ENCODE measurements at regions not wholly inside any gene's neighbourhood (a gene's known extent, or its start where the extent isn't known, plus 50 kb on each side); places are given as distances from the start of the nearest gene placed in this dataset.

- no peak for DNase-seq
- Histone ChIP-seq H3K27ac (no peak overlapping the region), H3K36me3 (no peaks in the 10 kb centered on the region), H3K4me3 (no peak overlapping the region), H3K9me3 (no peaks in the 10 kb centered on the region), H3K27me3 (peaks cover 0 to 11% (median 0%) of the 10 kb centered on the region in 4 donors), H3K4me1 (no peaks in the 10 kb centered on the region)
- TF ChIP-seq POLR2A (IDR thresholded peaks at IDR 0.05) (no peak), CTCF (IDR thresholded peaks at IDR 0.05) (no peak)
- WGBS, 2 donors = 75 to 81% methylated on average over 4 of the region's 4 CpGs
- intact Hi-C loops (cut with DNase I) = no loop called here
These were observed 217.2 kb upstream of the NOCT start for GRCh38 chr4:138798404-138798803.

GRCh38 chr4:138797646-138798045 is 217.9 kb upstream of the NOCT start:
- no peak for DNase-seq
- intact Hi-C loops (cut with DNase I) = no loop called here

GRCh38 chr4:138796761-138797160 is 218.8 kb upstream of the NOCT start:
- H3K36me3 ChIP-seq = no peaks in the 10 kb centered on the region
- H3K4me1 ChIP-seq = no peaks in the 10 kb centered on the region
- TF ChIP-seq POLR2A (IDR thresholded peaks at IDR 0.05) = no peak
- no peak for TF ChIP-seq CTCF (IDR thresholded peaks at IDR 0.05)
- no peak overlapping the region for H3K27ac ChIP-seq
- no peaks in the 10 kb centered on the region for H3K9me3 ChIP-seq
- H3K4me3 ChIP-seq = no peak overlapping the region
- peaks cover 0 to 9% (median 0%) of the 10 kb centered on the region in 4 donors for H3K27me3 ChIP-seq
- intact Hi-C loops (cut with DNase I) = no loop called here
- 86 to 89% methylated on average over 5 to 10 of the region's 11 CpGs for WGBS, 2 donors
- DNase-seq = no peak

More at GRCh38 chr4:138797646-138798045, 217.9 kb upstream of the NOCT start:
- Histone ChIP-seq H3K9me3 (no peaks in the 10 kb centered on the region), H3K4me3 (no peak overlapping the region), H3K36me3 (no peaks in the 10 kb centered on the region), H3K27ac (no peak overlapping the region), H3K27me3 (peaks cover 0 to 9% (median 0%) of the 10 kb centered on the region in 4 donors), H3K4me1 (no peaks in the 10 kb centered on the region)
- TF ChIP-seq POLR2A (IDR thresholded peaks at IDR 0.05) = no peak
- no peak for TF ChIP-seq CTCF (IDR thresholded peaks at IDR 0.05)
- WGBS, 2 donors = 71 to 87% methylated on average over 2 of the region's 2 CpGs

- no peak overlapping the region for H3K4me3 ChIP-seq
- 69 to 82% methylated on average over 3 of the region's 3 CpGs for WGBS, 2 donors
- H3K27me3 ChIP-seq = no peaks in the 10 kb centered on the region
- H3K36me3 ChIP-seq = no peaks in the 10 kb centered on the region
- TF ChIP-seq CTCF (IDR thresholded peaks at IDR 0.05) (no peak), POLR2A (IDR thresholded peaks at IDR 0.05) (no peak)
- H3K9me3 ChIP-seq = no peaks in the 10 kb centered on the region
- intact Hi-C loops (cut with DNase I) = no loop called here
- H3K4me1 ChIP-seq = no peaks in the 10 kb centered on the region
- H3K27ac ChIP-seq = no peak overlapping the region
- no peak for DNase-seq
These were observed 224.8 kb upstream of the NOCT start for GRCh38 chr4:138790706-138791340.

GRCh38 chr4:138789796-138790195 is 225.8 kb upstream of the NOCT start:
- Histone ChIP-seq H3K27ac (no peak overlapping the region), H3K4me3 (no peak overlapping the region), H3K27me3 (no peaks in the 10 kb centered on the region), H3K4me1 (no peaks in the 10 kb centered on the region), H3K36me3 (no peaks in the 10 kb centered on the region), H3K9me3 (no peaks in the 10 kb centered on the region)
- TF ChIP-seq POLR2A (IDR thresholded peaks at IDR 0.05) (no peak), CTCF (IDR thresholded peaks at IDR 0.05) (no peak)
- no peak for DNase-seq
- intact Hi-C loops (cut with DNase I) = no loop called here
- 68 to 83% methylated on average over 5 of the region's 5 CpGs for WGBS, 2 donors

All from esophagus squamous epithelium (tissue), 5 donors.